Hepatocyte (in vitro differentiated cells): ENCODE measurements at regions not wholly inside any gene's neighbourhood (a gene's known extent, or its start where the extent isn't known, plus 50 kb on each side); places are given as distances from the start of the nearest gene placed in this dataset.

Source experiments
- DNase-seq: peaks from one replicate; pipeline ENCODE4 v3.0.0-alpha.2; 2016; ENCODE audit warnings: low spot score
- H2AFZ ChIP-seq: fragments of 200-600 bp; sonication (generic); 2 replicates; pipeline ENCODE4 v1.6.0; 2016; ENCODE audit warnings: antibody characterized with exemption, mild to moderate bottlenecking
- H3K27ac ChIP-seq: fragments of 200-600 bp; sonication (generic); 2 replicates; pipeline ENCODE4 v1.5.1; 2016; ENCODE audit warnings: mild to moderate bottlenecking
- H3K27me3 ChIP-seq: fragments of 200-600 bp; sonication (generic); 2 replicates; pipeline ENCODE4 v1.6.1; 2016
- H3K36me3 ChIP-seq: fragments of 200-600 bp; sonication (generic); replicated peaks from 2 replicates; pipeline ENCODE4 v1.5.1; 2016; ENCODE audit warnings: low read depth; ENCODE audit not compliant: insufficient read depth
- H3K4me1 ChIP-seq: fragments of 200-600 bp; sonication (generic); 2 replicates; pipeline ENCODE4 v1.5.1; 2016; ENCODE audit warnings: mild to moderate bottlenecking, moderate library complexity; ENCODE audit not compliant: insufficient read depth
- H3K4me2 ChIP-seq: fragments of 200-600 bp; sonication (generic); 2 replicates; pipeline ENCODE4 v1.6.0; 2016
- H3K4me3 ChIP-seq: fragments of 200-600 bp; sonication (generic); 2 replicates; pipeline ENCODE4 v1.5.1; 2016; ENCODE audit warnings: mild to moderate bottlenecking
- H3K79me2 ChIP-seq: fragments of 200-600 bp; sonication (generic); 2 replicates; pipeline ENCODE4 v1.6.0; 2017; ENCODE audit warnings: mild to moderate bottlenecking
- H3K9me2 ChIP-seq: fragments of 200-600 bp; sonication (generic); replicated peaks from 2 replicates; pipeline ENCODE4 v1.6.0; 2017; ENCODE audit warnings: mild to moderate bottlenecking; ENCODE audit not compliant: insufficient read depth
- H3K9me3 ChIP-seq: fragments of 200-600 bp; sonication (generic); 2 replicates; pipeline ENCODE4 v1.5.1; 2016; ENCODE audit warnings: low read depth, mild to moderate bottlenecking
- H4K20me1 ChIP-seq: fragments of 200-600 bp; sonication (generic); 2 replicates; pipeline ENCODE4 v1.6.0; 2016; ENCODE audit warnings: mild to moderate bottlenecking; ENCODE audit not compliant: insufficient read depth, poor library complexity, severe bottlenecking
- EZH2 ChIP-seq: fragments of 200-600 bp; sonication (generic); IDR thresholded peaks from 2 replicates; pipeline ENCODE4 v1.6.1; 2016; ENCODE audit warnings: antibody characterized with exemption, mild to moderate bottlenecking, borderline replicate concordance
- EZH2phosphoT487 ChIP-seq: fragments of 200-600 bp; sonication (generic); IDR thresholded peaks from one replicate; pipeline ENCODE4 v1.6.1; 2018; ENCODE audit warnings: antibody characterized with exemption, mild to moderate bottlenecking, low read depth, moderate library complexity; ENCODE audit not compliant: unreplicated experiment, severe bottlenecking
- WGBS: methylation state at CpG from one replicate; pipeline ENCODE4 v1.1.6; 2016; ENCODE audit warnings: low lambda C conversion rate; ENCODE audit errors: missing lambda C conversion rate; 5-methylcytosine and 5-hydroxymethylcytosine counted together
- TF ChIP-seq, protein P1 (sequence below): fragments of 200-600 bp; sonication (generic); IDR thresholded peaks from 2 replicates; pipeline ENCODE4 v1.5.1; 2016; ENCODE audit warnings: antibody characterized with exemption, mild to moderate bottlenecking; ENCODE audit not compliant: poor library complexity

DNA sequence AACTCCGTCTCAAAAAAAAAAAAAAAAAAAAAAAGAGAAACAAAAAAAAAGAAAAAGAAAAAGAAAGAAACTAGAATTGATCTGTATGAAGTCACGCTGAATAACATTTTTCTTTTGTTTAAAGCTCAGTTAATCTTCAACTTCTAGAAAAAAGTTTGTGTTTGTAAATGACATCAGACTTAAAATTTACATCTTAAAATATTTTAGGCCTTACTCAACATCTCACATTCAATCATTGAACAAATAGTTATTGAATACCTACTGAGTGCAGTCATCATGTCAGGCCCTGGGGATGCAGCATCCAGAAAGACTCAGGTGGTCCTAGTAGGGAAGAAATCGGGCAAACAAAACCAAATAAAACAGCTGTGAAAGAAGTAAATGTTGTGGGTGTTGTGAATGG lies 292.3 kb upstream of the FANCL start:
- no peak for TF ChIP-seq EZH2
- no peak for DNase-seq
- Histone ChIP-seq H3K27ac (no peak overlapping the region), H3K4me3 (no peak overlapping the region), H3K4me1 (peaks cover 5% of the 10 kb centered on the region), H3K79me2 (no peaks in the 10 kb centered on the region), H4K20me1 (no peaks in the 10 kb centered on the region), H2AFZ (no peak overlapping the region), H3K4me2 (no peak overlapping the region), H3K9me2 (no peaks in the 10 kb centered on the region), H3K27me3 (no peaks in the 10 kb centered on the region), H3K9me3 (no peaks in the 10 kb centered on the region), H3K36me3 (no peaks in the 10 kb centered on the region)
- WGBS = 98% methylated on average over 2 of the region's 3 CpGs

DNA sequence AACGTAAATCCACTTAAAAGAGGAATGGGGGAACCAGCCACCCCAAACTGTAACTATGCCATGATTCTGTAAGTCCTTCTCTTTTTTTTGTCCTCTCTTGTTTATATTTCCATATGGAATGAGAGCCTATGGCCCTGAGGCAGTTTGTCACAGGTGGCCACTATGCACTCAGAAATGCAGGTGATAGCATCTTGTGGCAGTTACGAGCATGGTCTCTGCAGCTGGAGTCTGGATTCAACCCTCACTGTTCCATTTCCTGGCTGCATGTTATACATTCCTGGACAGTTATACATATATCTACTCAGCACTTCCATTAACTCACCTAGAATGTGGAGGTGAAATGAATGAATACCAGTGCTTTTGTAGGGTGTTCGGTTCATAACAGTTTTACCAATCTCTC lies 291.5 kb upstream of the FANCL start:
- Histone ChIP-seq H3K4me3 (no peak overlapping the region), H2AFZ (no peak overlapping the region), H3K27me3 (no peaks in the 10 kb centered on the region), H3K36me3 (no peaks in the 10 kb centered on the region), H3K79me2 (no peaks in the 10 kb centered on the region), H4K20me1 (no peaks in the 10 kb centered on the region), H3K9me2 (no peaks in the 10 kb centered on the region), H3K27ac (no peak overlapping the region), H3K4me1 (peaks cover 5% of the 10 kb centered on the region), H3K4me2 (no peak overlapping the region), H3K9me3 (no peaks in the 10 kb centered on the region)
- TF ChIP-seq EZH2 (no peak), EZH2phosphoT487 (no peak)
- 76% methylated on average over 3 of the region's 3 CpGs for WGBS
- DNase-seq = no peak

DNA sequence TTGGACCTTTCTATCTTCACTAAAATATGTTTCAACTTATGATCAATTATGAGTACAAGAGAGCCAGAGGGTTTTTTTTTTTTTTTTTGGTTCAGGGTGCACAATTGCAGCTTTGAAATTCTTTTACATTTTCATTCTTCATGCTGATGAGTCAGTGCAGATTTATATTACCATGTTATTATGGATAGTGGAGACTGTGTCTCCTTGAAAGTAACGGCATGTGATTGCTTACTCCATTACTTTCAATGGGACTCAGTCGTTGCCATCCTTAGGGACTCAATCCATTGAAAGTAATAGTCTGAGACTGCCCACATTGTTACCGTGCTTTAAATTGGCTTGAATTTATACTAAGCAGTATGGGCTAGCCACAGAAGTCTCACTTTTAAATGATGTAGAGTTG lies 286.5 kb upstream of the FANCL start:
- no peak overlapping the region for H2AFZ ChIP-seq
- no peak overlapping the region for H3K4me2 ChIP-seq
- H3K27me3 ChIP-seq = no peaks in the 10 kb centered on the region
- no peaks in the 10 kb centered on the region for H4K20me1 ChIP-seq
- no peaks in the 10 kb centered on the region for H3K9me3 ChIP-seq
- no peak for TF ChIP-seq EZH2
- TF ChIP-seq, protein P1, sequence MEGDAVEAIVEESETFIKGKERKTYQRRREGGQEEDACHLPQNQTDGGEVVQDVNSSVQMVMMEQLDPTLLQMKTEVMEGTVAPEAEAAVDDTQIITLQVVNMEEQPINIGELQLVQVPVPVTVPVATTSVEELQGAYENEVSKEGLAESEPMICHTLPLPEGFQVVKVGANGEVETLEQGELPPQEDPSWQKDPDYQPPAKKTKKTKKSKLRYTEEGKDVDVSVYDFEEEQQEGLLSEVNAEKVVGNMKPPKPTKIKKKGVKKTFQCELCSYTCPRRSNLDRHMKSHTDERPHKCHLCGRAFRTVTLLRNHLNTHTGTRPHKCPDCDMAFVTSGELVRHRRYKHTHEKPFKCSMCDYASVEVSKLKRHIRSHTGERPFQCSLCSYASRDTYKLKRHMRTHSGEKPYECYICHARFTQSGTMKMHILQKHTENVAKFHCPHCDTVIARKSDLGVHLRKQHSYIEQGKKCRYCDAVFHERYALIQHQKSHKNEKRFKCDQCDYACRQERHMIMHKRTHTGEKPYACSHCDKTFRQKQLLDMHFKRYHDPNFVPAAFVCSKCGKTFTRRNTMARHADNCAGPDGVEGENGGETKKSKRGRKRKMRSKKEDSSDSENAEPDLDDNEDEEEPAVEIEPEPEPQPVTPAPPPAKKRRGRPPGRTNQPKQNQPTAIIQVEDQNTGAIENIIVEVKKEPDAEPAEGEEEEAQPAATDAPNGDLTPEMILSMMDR = no peak
- no peak for TF ChIP-seq EZH2phosphoT487
- H3K4me1 ChIP-seq = no peaks in the 10 kb centered on the region
- H3K9me2 ChIP-seq = no peaks in the 10 kb centered on the region
- no peak overlapping the region for H3K4me3 ChIP-seq
- H3K79me2 ChIP-seq = no peaks in the 10 kb centered on the region
- H3K36me3 ChIP-seq = no peaks in the 10 kb centered on the region
- H3K27ac ChIP-seq = no peak overlapping the region
- 86% methylated on average over 3 of the region's 3 CpGs for WGBS
- no peak for DNase-seq

- Histone ChIP-seq H3K4me2 (no peak overlapping the region), H3K79me2 (no peaks in the 10 kb centered on the region), H4K20me1 (no peaks in the 10 kb centered on the region), H3K4me3 (no peak overlapping the region), H3K27ac (no peak overlapping the region), H3K9me2 (no peaks in the 10 kb centered on the region), H3K9me3 (no peaks in the 10 kb centered on the region), H3K4me1 (no peaks in the 10 kb centered on the region), H3K27me3 (no peaks in the 10 kb centered on the region), H2AFZ (no peak overlapping the region), H3K36me3 (no peaks in the 10 kb centered on the region)
- WGBS = 52% methylated on average over 7 of the region's 7 CpGs
- TF ChIP-seq EZH2 = no peak
- TF ChIP-seq EZH2phosphoT487 = no peak
- TF ChIP-seq, protein P1 = no peak
- no peak for DNase-seq
Measured at GRCh38 chr2:58521803-58522554, 280.9 kb upstream of the FANCL start.
